ENCODE measurements at regions not wholly inside any gene's neighbourhood (a gene's known extent, or its start where the extent isn't known, plus 50 kb on each side); places are given as distances from the start of the nearest gene placed in this dataset.

DNA sequence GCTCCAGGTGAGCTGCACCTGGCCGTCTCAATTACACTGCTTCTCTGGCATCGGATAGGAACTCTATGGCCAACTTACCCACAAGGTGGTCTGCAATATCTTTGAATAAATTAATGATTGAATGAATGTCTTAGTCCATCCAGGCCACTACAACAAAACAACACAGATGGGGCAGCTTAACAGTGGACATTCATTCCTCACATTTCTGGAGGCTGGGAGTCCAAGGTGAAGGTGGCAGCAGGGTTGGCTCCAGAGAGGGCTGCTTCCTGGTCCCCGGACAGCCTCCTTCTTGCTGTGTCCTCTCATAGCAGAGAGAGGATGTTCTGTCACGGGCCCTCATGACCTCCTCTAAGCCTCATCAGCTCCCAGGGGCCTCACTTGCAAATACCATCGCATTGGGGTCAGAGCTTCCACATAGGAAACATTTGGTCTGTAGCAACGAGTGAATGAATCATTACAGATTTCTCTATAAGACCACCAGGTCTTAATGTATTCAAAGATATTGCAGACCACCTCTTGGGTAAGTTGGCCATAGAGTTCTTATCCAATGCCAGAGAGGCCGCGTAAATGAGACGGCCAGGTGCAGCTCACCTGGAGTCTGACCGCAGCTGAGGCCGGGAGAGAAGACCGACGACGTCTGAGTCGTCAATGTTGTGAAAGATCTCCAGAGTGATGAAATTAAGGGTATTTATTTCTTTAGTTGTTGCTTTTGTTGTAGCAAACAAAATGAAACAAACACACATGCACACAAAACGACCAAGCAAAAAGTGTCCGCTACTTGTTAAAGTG is 182.7 kb upstream of the C14orf180 start:
- no peak for TF ChIP-seq POLR2A (IDR thresholded peaks at IDR 0.05)
- TF ChIP-seq, protein P1, sequence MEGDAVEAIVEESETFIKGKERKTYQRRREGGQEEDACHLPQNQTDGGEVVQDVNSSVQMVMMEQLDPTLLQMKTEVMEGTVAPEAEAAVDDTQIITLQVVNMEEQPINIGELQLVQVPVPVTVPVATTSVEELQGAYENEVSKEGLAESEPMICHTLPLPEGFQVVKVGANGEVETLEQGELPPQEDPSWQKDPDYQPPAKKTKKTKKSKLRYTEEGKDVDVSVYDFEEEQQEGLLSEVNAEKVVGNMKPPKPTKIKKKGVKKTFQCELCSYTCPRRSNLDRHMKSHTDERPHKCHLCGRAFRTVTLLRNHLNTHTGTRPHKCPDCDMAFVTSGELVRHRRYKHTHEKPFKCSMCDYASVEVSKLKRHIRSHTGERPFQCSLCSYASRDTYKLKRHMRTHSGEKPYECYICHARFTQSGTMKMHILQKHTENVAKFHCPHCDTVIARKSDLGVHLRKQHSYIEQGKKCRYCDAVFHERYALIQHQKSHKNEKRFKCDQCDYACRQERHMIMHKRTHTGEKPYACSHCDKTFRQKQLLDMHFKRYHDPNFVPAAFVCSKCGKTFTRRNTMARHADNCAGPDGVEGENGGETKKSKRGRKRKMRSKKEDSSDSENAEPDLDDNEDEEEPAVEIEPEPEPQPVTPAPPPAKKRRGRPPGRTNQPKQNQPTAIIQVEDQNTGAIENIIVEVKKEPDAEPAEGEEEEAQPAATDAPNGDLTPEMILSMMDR (IDR thresholded peaks at IDR 0.05): no peak

Measured in adrenal gland (tissue), 5 donors.